NCI-H524 treated with DMSO at 0.1 percent for 48 hours (cell line): ENCODE measurements at regions not wholly inside any gene's neighbourhood (a gene's known extent, or its start where the extent isn't known, plus 50 kb on each side); places are given as distances from the start of the nearest gene placed in this dataset.

Experiments used
- DNase-seq: peaks from one replicate; lab custom pipeline; 2025; lab: John Stamatoyannopoulos, UW

GRCh38 chr10:53749439-53749838, 976.9 kb upstream of the MBL2 start:
- DNase-seq: no peak

DNA sequence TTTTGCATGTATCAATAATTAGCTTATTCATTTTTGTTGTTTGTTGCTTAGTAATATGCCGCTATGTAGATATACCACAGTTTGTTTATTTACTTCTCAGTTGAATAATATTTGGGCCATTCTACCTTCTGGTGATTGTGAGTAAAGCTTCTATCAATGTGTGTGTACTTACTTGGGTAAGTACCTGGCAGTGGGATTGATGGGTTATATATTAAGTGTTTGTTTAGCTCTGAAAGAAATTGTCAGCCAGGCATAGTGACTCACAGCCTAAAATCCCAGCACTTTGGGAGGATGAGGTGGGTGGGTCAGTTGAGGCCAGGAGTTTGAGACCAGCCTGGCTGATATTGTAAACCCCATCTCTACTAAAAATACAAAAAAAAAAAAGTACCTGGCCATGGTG, 975.7 kb upstream of the MBL2 start:
- DNase-seq: no peak

DNA sequence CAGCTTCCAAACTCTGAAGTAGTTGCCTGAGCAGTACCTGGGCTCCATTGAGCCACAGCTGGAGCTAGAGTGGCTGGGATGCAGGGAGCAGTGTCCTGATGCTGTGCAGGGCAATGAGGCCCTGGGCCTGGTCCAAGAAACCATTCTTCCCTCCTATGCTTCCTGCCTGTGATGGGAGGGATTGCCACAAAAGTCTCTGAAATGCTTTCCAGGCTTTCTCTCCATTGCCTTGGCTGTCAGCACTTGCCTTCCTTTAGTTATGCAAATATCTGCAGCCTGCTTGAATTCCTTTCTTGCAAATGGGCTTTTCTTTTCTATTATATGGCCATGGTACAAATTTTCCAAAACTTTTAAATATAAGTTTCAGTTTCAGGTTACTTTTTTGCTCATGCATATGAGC, 972.2 kb upstream of the MBL2 start:
- DNase-seq: no peak

- no peak for DNase-seq
Measured at GRCh38 chr10:53744176-53744575, 971.6 kb upstream of the MBL2 start.

- DNase-seq: no peak
Measured at GRCh38 chr10:53737132-53737531, 964.5 kb upstream of the MBL2 start.

DNA sequence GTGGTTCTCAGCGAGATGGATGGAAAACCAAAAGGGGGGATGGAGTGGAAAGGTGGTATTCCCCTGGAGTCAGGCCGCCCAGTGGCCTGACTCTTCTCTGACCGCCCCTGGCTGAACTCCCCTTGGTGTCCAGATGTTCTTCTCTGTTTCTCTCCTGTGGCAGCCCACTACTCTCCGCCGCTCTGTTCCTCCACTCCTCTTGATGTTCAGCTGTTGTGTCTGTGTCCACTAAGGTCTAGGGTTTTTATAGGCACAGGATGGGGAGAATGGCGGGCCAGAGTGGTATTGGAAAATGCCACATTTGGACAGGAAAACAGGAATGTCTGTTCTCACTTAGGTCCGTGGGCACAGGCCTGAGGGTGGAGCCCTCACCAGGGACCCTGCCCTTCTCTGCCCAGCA, 954.3 kb upstream of the MBL2 start:
- DNase-seq: no peak

DNA sequence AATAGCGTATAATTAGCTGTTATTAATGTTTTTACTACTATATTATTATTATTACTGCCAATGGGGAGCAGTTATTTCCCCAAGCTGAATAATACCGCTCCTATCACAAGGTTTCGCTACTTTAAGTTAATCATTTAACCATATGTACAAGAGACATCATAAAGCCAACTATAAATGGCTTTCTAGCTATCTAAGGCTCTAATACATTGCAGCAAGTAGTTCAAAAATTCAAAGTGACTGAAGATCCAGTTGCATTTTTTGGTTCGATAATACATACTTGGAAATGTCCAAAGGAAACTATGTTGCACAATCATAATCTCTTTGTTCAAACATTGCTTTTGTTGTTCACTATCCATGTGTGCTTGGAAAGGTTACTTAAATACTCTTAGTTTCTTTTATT, 952.0 kb upstream of the MBL2 start:
- DNase-seq: no peak

DNA sequence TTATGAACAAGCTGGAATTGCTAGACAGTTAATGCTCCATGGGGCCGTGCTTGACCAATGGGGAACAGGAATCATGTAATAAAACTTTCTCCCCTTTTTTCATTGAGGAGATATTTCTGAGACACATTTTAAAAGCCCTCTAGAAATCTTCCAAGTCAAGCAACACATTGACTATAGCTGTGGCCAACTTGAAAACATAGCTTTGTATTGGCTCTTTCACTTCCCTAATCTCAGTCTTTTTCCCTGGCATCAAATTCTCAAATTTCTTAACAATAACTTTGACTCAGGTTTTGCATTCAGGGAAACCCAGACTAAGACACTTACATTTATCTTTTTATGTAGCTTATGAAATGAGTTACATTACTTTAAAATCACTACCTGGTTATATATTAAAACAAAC, 947.1 kb upstream of the MBL2 start:
- DNase-seq: no peak

GRCh38 chr10:53716156-53716555, 943.6 kb upstream of the MBL2 start:
- DNase-seq: no peak

- DNase-seq: no peak
Measured at GRCh38 chr10:53713431-53713830, 940.8 kb upstream of the MBL2 start.

DNA sequence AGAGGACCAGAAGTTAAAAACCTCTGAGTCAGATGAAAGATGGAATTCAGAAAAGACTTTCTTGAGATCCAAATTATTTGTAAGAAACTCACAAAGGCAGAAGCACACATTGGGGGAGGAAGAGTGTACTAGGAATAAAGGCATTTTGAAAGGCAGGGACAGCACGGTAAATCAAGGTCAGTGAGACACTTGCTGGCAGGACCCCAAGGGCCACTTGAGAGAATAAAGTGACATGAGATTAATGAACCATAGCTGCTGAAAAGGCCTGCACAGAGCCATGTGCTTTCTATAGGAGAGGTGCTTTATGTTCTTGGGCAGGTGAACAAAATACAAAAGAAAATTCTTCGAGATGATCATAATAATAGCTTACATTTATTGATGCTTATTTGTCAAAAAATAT, 929.9 kb upstream of the MBL2 start:
- DNase-seq: no peak

GRCh38 chr10:53701213-53701612, 928.6 kb upstream of the MBL2 start:
- DNase-seq: no peak

GRCh38 chr10:53700278-53700677, 927.7 kb upstream of the MBL2 start:
- no peak for DNase-seq

DNA sequence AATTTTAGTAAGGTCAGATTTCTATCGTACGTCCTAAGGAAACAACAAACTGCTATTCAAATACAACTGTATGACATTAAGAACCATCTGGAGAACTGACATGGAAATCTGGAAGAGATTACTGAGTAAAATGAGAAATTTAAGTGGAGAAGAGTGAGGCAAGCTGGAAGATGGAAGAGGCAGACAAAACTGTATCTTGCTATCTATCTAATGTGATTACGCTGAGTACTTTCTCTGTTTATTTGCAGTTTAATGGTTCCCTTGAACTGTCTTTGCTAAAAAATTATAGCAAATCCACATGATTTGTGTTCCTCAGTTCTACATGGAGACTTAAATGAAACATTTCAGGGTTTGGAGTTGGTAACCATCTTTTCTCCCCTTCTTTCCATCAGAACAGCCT, 927.1 kb upstream of the MBL2 start:
- DNase-seq: no peak

- DNase-seq: no peak
Measured at GRCh38 chr10:53699231-53699630, 926.6 kb upstream of the MBL2 start.

GRCh38 chr10:53697038-53697437, 924.5 kb upstream of the MBL2 start:
- no peak for DNase-seq

DNA sequence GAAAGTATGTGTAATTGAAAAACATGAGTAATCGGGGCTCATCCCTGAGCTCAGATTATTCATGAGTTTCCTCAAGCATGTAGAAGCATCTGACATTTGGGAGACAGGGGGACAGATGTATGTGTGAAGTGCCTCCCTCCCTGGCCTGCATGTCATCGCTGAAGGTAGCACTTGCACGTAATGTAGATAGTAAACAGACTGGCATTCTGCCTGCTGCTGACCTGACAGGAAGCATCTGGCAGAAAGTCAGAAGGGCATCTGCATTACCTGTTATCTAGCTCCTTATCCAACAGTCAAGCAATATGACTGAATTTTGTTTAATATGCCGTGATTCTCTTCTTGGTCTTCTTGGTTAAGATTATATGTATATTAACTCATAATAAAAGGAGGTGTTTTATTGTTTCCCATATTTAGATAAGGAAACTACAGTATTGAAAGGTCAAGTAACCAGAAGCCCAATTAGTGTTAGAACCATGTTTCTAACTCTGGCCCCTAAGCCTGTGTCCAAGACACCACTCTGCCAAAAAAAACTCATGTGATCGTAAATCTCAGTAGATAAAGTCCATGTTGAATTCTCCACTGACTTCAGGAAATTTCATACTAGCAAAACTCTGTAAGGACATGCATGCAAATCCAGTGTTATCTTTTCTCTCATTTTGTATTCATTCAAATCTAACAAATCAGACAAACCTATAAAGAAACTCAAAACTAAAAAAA, 918.1 kb upstream of the MBL2 start:
- no peak for DNase-seq

DNA sequence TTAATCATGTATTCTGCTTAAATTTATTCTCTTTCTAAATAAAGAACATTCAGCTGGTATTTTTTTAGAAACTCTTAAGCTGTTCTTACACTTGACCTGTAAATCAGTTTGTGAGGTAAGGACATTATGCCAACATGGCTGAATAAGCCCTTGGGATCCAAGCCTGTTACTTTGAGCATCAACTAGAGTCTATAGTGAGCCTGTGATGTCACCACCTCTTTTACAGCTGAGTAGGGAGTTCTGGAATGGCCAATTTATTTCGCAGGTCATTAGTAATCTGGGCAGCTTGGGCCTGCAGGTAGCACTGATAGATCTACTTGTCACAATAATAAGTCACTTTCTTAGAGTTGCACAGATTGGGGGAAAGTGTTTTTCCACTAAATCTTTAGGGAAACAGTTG, 915.2 kb upstream of the MBL2 start:
- no peak for DNase-seq

DNA sequence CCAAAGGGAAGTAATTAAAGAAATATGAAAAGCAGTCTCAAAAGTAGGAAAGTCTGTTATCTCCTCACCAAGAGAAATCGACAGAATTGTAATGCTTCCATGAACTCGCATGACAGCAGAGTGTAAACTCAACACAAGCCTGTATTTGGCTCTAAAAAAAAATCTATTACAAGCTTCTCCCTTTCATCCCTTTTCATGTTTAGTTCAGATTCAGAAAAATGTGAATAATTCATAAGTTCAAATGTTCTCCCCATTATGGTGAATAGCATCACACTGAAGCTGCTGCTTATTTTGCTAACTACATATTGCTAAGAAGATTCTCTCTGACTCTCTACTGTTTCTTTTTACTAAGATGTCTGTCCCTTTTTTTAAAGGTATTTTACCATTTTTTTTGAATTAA, 910.3 kb upstream of the MBL2 start:
- no peak for DNase-seq

- no peak for DNase-seq
Measured at GRCh38 chr10:53682458-53682857, 909.9 kb upstream of the MBL2 start.

DNA sequence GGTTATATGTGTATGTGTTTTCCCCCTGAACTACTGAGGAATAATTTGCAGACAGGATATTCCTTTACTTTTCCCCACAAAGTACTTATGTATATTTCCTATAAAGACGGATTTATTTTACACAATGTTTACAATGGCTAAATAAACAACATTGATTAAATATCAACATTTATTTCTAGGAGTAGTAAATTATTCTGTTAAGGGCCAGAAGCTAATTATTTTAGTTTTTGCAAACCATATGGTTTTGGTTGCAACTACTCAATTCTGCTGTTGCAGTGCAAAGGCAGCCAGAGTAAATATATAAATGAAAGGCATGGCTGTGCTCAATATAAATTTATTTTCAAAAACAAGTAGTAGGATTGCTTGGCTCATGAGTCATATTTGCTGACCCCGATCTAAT, 907.1 kb upstream of the MBL2 start:
- DNase-seq: no peak

GRCh38 chr10:53675177-53675576, 902.6 kb upstream of the MBL2 start:
- DNase-seq: no peak

DNA sequence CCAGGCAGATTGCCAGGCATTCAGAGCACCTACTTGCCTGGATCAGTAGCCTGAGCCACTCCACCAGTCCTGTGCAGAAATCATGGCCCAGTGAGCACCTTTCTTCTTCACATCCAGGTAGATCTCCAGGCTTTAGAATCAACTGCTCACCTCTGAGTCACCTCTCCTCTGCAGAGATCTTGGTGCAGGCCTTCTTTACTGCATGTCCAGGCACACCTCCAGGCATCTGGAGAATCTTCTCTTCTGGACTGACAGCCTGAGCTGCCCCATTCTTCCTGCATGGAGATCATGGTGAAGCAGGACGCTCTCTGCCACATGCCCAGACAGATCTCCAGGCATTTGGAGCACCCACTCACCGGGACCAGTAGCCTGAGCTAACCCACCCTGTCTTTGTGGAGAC, 894.5 kb upstream of the MBL2 start:
- DNase-seq: no peak

DNA sequence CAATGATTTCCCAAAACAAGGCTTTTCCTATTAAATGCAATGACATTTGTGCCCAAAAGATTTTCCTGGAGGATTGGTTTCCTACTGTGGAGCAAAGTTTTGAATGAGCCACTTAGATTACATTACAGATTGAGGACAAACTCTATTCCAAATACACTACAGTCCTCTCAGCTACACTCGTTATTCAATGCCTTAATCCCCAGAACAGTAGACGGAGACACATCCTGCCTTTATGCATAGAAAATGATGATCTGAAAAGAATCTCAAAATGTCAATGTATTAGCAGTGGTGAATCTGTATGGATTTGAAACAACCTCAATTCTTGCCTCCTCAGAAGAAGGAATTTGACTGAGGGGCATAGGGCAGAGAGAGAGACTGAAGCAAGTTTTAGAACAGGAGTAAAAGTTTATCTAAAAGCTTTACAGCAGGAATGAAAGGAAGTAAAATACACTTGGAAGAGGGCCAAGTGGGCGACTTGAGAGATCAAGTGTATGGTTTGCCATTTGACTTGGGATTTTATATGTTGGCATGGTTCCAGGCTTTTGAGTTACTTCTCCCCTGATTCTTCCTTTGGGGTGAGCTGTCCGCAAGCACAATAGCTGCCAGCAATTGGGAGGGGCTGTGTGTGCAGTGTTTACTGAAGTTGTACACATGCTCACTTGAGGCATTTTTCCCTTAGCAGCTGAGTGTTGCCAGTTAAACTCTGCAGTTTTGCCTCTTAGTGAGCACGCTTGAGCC, 891.9 kb upstream of the MBL2 start:
- no peak for DNase-seq
